Osteocyte (in vitro differentiated cells): ENCODE measurements at regions not wholly inside any gene's neighbourhood (a gene's known extent, or its start where the extent isn't known, plus 50 kb on each side); places are given as distances from the start of the nearest gene placed in this dataset.

Experiments
- DNase-seq: peaks from one replicate; pipeline ENCODE4 v3.0.0; 2021; ENCODE audit warnings: mixed read lengths; ENCODE audit not compliant: unreplicated experiment; ENCODE audit errors: extremely low spot score
- H3K27ac Mint-ChIP-seq: one replicate; pipeline ENCODE4 v1.8.0; 2021; ENCODE audit warnings: mild to moderate bottlenecking, mixed read lengths; ENCODE audit not compliant: unreplicated experiment
- H3K27me3 Mint-ChIP-seq: one replicate; pipeline ENCODE4 v1.8.0; 2021; ENCODE audit warnings: mixed read lengths; ENCODE audit not compliant: unreplicated experiment
- H3K36me3 Mint-ChIP-seq: one replicate; pipeline ENCODE4 v1.8.0; 2021; ENCODE audit warnings: mixed read lengths; ENCODE audit not compliant: unreplicated experiment
- H3K4me1 Mint-ChIP-seq: one replicate; pipeline ENCODE4 v1.8.0; 2021; ENCODE audit warnings: mixed read lengths; ENCODE audit not compliant: unreplicated experiment
- H3K4me3 Mint-ChIP-seq: one replicate; pipeline ENCODE4 v1.8.0; 2021; ENCODE audit warnings: mild to moderate bottlenecking, moderate library complexity, mixed read lengths; ENCODE audit not compliant: unreplicated experiment
- H3K9me3 Mint-ChIP-seq: one replicate; pipeline ENCODE4 v1.8.0; 2021; ENCODE audit warnings: mixed read lengths; ENCODE audit not compliant: unreplicated experiment
- CTCF ChIP-seq: fragments of 200-600 bp; sonication (generic); IDR thresholded peaks from 2 replicates; pipeline ENCODE4 v1.5.0; 2021; ENCODE audit warnings: antibody characterized with exemption, mild to moderate bottlenecking, moderate library complexity

GRCh38 chr17:72011561-72011960 lies 109.3 kb upstream of the SOX9 start:
- H3K27ac Mint-ChIP-seq: no peak overlapping the region
- no peak for TF ChIP-seq CTCF
- DNase-seq: no peak
- no peak overlapping the region for H3K4me3 Mint-ChIP-seq
- no peaks in the 10 kb centered on the region for H3K36me3 Mint-ChIP-seq
- H3K9me3 Mint-ChIP-seq: no peaks in the 10 kb centered on the region
- peaks cover 19% of the 10 kb centered on the region for H3K27me3 Mint-ChIP-seq
- peaks cover 10% of the 10 kb centered on the region for H3K4me1 Mint-ChIP-seq

GRCh38 chr17:72021417-72022041 lies 99.3 kb upstream of the SOX9 start:
- Mint-ChIP-seq H3K36me3 (no peaks in the 10 kb centered on the region), H3K27ac (no peak overlapping the region), H3K9me3 (no peaks in the 10 kb centered on the region)

GRCh38 chr17:72022328-72023275 lies 98.2 kb upstream of the SOX9 start:
- peaks cover 71% of the 10 kb centered on the region for H3K27me3 Mint-ChIP-seq
- H3K36me3 Mint-ChIP-seq: no peaks in the 10 kb centered on the region
- H3K4me1 Mint-ChIP-seq: no peaks in the 10 kb centered on the region
- TF ChIP-seq CTCF: no peak
- H3K4me3 Mint-ChIP-seq: no peak overlapping the region
- no peaks in the 10 kb centered on the region for H3K9me3 Mint-ChIP-seq
- DNase-seq: no peak
- H3K27ac Mint-ChIP-seq: no peak overlapping the region

More at GRCh38 chr17:72021417-72022041, 99.3 kb upstream of the SOX9 start:
- Mint-ChIP-seq H3K4me3 (no peak overlapping the region), H3K27me3 (peaks cover 69% of the 10 kb centered on the region), H3K4me1 (no peaks in the 10 kb centered on the region)
- no peak for DNase-seq
- TF ChIP-seq CTCF: no peak

- no peak overlapping the region for H3K27ac Mint-ChIP-seq
- H3K36me3 Mint-ChIP-seq: no peaks in the 10 kb centered on the region
- DNase-seq: no peak
- no peak overlapping the region for H3K4me3 Mint-ChIP-seq
- H3K4me1 Mint-ChIP-seq: peaks cover under 1% of the 10 kb centered on the region
- H3K27me3 Mint-ChIP-seq: peaks cover 67% of the 10 kb centered on the region
- no peak for TF ChIP-seq CTCF
- H3K9me3 Mint-ChIP-seq: no peaks in the 10 kb centered on the region
Measured at GRCh38 chr17:72024457-72024856, 96.4 kb upstream of the SOX9 start.

GRCh38 chr17:72025113-72025512 lies 95.7 kb upstream of the SOX9 start:
- H3K27me3 Mint-ChIP-seq: peaks cover 67% of the 10 kb centered on the region
- no peak overlapping the region for H3K27ac Mint-ChIP-seq
- H3K9me3 Mint-ChIP-seq: no peaks in the 10 kb centered on the region
- DNase-seq: no peak
- H3K4me1 Mint-ChIP-seq: peaks cover 7% of the 10 kb centered on the region
- TF ChIP-seq CTCF: no peak
- H3K4me3 Mint-ChIP-seq: no peak overlapping the region
- H3K36me3 Mint-ChIP-seq: no peaks in the 10 kb centered on the region
